GM21786 (cell line): ENCODE measurements at regions not wholly inside any gene's neighbourhood (a gene's known extent, or its start where the extent isn't known, plus 50 kb on each side); places are given as distances from the start of the nearest gene placed in this dataset.

Experiments
- ATAC-seq: cut with Tn5 transposase; IDR thresholded peaks from one replicate; pipeline ENCODE4 v1.9.1; 2021; ENCODE audit not compliant: unreplicated experiment

DNA sequence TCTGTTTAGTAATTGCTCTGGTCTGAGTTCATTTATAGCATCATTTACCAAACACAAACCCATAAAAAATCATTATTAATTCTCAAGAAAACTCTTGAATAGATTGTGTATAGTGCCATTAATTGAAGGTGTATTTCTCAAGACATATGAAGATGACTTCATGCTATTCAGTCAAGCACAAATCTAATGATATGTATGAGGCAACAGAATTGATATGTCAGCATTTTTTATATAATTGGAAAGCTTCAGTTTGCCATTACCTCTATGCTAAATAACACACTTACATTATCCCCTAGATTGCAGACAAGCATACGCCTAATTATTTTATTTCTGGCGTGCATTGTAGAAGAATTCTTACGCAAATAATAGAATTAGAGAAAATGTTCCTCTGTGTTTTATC lies 461.8 kb downstream of the PDHA2 start:
- ATAC-seq = no peak

GRCh38 chr4:96305030-96305429 lies 465.1 kb downstream of the PDHA2 start:
- ATAC-seq = no peak

DNA sequence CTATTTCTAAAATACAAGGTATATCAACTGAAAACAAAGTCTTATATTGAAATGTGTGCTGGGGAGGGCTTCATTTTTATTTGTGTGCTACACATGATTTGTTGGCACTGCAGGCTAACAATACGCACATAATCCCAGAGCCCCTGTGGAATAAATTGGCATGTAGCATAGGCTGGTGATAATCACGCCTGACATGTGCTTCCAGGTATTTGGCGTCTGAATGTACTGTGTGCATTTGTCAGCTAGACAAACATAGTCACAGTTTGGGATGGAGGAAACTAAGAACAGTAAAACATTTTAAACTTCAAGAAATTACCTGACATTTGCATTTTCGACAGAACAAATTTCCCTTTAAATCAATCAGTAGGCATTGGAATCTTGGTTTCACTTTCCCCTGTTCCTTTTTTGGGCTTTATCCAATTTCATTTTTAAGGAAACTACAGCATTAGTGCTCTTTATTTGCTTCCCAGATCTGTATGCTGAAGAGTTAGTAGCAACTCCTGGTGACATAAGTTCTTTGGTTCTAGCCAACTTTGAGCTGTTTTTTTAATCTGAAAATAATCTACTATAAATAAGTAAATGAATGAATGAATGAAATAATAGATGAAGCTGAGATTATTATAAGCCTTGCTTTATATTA lies 472.3 kb downstream of the PDHA2 start:
- ATAC-seq = no peak

DNA sequence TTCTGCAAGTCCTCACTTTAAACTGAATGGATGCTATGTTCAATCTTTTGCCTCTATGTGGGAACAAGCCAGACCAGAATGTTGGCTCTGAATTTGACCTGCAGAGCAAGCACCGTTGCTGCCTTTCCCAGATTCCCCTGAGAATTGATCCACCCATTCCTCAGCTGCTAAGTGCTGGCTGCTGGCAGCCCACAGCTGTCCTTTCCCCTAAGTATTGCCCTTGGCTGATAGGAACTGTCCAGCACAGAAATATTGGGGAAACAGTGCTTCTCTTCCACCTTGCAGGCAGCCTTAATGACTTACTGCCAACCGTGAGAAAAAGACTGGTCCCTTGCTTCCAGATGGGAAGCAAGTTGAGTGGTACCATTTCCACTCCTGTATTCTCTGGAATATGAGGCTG lies 475.9 kb downstream of the PDHA2 start:
- no peak for ATAC-seq

- ATAC-seq = no peak
Observed at GRCh38 chr4:96316776-96317175, 476.9 kb downstream of the PDHA2 start.

DNA sequence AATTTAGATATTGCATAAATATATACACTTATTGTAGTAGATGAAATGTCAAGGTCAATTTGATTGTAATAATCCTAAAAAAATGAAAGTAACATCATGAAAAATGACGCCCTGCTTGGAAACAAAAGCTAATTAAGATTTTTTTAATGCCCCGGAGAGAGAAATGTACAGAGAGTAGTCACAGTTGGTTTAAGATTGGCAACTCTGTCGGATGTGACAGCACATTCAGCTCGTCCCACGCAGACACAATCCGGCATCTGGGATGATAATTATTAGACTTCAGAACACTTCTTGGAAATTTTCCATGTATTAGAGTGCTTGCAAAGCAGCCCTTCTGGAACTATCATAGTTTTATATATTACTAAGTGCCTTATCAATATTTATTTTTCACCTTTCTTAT lies 478.0 kb downstream of the PDHA2 start:
- no peak for ATAC-seq

DNA sequence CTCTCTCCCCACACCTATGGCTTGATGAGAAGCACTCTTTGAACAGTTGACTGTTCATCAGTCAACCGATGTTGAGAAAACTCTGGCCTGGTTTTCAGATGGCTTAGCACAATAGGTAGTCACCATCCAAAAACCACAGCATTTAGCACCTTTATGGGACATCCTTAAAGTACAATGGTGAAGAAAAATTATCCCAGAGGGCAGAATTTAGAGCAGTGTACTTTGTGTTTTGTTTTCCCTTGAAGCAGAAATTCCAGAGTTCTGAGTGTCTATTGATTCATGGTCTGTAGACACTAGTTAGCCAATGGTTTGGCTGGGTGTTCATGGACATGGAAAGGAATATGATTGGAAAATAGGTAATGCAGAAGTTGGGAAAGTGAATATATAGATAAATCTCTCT lies 487.0 kb downstream of the PDHA2 start:
- no peak for ATAC-seq

DNA sequence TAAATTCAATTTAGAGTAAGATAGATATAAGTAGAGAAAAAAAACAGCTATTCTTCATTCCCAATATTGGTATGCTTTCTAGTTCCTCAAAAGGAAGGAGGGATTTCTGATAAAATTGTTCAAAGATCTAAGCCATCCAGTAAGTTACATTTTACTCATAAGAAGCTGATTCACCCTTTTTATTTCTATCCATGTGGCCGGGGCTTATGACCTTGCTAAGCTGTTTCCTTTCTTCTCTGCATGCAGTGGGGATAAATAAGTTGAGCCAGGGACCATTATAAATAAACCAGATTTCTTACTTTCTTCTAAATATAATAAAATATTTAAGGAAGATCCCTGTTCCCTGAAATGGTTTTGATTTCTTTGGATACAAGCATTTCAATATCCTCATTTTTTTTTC lies 502.3 kb downstream of the PDHA2 start:
- no peak for ATAC-seq

DNA sequence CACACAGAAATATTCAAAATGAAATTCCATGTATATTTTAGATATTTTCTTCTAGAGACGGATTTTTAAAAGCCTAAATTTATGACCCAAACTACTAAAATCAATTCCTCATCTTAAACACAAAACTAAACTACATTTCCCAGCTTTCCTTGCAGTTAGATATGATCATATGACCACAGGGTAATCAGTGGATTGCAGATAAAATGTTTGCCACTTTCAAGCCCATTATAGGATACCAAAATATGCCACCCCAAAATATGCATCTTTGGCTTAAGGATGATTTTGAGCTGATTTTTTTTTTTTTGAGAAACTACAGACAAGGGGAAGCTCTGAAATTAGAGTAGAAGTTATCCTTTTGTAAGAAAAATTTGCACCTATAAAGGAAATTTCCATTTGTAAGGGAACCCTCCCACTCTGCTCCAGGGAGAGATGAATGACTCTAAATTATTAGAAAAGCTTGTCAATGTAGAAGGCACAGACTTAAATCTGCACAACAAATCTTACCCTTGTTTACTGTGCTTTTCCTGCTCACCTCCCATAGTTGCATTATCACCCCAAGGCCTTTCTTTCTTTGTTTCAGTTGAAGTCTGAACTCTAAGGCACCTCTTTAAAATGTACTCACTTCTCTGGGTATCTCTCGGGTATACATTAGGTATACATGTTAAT lies 503.0 kb downstream of the PDHA2 start:
- no peak for ATAC-seq

- ATAC-seq = no peak
Observed at GRCh38 chr4:96343836-96344235, 503.9 kb downstream of the PDHA2 start.

DNA sequence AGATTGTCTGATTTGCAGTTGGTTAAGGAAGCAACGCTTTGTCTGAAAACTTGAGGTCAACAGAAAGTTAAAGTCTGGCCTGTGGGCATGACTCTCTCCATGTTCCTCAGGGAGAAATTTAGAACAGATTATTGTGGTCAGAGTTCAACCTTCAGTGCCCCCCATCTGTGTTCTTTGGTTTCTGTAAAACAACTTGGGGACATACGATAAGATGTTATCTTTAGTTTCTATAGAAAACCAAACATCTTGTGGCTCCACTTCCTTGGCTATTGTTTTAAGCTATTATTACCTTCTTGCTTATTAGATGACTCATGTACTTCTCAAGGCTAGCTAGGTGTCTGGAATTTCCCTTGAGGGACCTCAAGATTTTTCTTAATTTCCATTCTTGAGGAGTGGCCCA lies 507.7 kb downstream of the PDHA2 start:
- ATAC-seq = no peak

GRCh38 chr4:96352051-96352517 lies 512.2 kb downstream of the PDHA2 start:
- no peak for ATAC-seq

- ATAC-seq = no peak
Observed at GRCh38 chr4:96354036-96354712, 514.3 kb downstream of the PDHA2 start.

GRCh38 chr4:96355414-96355813 lies 515.5 kb downstream of the PDHA2 start:
- no peak for ATAC-seq

DNA sequence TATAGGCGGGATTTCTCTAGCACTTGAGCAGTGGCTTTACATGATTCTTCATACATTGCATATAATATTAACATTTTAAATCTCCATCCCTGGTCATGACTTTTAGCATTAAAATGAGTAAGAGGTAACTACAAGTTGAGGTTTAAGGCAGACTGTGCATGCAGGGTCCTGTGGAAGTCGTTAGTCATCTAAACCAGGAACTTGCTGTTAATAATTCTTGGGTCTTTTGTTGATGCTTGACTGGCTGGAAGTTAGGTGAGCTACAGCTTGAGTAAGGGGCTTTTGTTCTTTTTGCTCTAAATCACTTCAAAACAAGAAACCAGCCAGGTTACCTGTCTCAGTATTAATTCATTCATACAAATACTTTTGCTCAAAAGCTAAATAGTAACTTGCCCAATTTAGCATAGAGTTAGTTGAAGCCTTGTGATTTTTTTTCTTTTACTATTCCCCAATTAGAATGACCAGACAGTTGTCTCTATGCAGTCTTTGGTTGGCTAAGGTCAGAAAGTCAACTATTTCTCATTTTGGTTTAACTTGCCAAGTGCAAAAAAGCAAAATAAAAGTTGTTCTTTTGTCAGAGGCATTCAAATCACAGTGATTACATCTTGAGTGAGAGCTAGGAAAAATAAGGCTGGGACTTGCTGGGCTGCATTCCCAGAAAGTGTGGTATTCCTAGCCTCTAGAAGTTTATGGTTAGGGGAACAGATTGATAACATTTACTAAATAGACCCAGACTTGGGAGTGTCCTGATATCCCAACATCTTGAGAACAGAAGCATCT lies 516.9 kb downstream of the PDHA2 start:
- ATAC-seq = no peak

GRCh38 chr4:96366632-96367031 lies 526.7 kb downstream of the PDHA2 start:
- ATAC-seq = no peak

DNA sequence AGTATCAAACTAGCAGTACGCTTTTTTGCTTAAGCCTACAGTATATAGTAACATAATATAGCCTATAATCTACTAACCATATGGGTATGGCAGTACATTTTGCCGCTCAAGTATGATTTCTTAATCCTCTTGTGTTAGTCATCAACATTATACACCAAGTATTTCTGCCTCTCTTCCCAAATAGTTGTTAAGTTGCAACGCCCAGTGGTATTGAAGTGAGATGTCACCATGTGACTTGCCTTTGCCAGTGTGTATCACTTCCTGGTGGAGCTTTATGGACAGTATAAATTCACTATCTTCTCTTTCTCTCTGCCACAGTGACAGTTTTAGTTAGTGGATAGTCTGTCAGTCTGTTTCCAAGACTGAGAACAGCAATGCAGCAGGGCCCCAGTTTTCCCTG lies 535.5 kb downstream of the PDHA2 start:
- no peak for ATAC-seq

DNA sequence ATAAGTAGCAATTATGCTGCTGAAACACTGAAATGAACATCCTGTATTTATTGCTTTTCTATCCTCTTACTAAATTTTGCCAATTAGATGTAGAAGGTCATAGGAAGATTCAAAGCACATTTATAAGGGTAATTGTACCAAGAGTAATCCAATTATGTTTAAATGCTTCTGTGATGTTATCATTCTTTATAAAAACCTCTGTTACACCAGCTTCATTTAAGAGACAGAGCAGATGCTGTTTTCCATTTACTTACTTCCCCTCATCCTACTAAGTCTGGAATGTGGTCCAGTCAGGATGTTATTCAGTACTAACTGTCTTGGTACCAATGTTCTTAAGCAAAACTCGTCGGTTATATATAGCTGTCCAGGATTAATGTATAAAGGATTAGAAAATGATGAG lies 539.6 kb downstream of the PDHA2 start:
- no peak for ATAC-seq

- no peak for ATAC-seq
Observed at GRCh38 chr4:96380106-96380505, 540.2 kb downstream of the PDHA2 start.

DNA sequence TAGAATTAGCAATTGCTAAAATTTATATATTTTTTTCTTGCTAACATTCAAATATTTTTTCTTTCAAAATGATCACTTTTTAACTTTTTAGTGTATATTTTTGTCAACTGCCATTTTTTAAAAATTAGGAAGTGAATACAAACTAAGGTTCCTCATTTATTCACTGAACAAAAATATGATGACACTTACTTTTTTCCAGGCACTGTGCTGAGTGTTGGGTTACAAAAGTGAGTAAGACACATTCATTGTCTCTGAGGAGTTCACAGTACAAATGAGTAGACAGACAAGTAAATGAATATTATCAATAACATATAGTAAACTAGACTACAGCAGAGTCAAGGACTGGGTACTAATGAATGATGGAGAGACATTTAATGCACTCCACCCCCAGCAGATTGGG lies 543.5 kb downstream of the PDHA2 start:
- no peak for ATAC-seq

DNA sequence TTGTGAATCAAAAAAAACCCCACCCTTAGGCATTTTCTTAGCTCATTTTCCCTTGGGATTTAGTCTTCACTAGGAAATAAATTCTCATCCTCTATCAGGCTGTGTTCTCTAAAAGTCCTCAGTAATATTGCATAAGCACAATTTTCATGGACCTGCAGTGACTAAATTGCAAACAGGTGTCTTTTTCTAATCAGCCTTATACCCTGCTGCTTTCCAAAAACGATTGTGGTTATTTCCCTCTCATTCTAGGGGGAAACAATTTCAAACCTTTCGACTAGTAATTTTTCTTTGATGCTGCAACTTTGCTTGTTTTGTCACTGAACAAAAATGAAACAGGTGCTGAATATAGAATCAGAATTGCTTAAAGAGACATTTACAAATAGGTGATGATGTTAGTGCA lies 549.9 kb downstream of the PDHA2 start:
- no peak for ATAC-seq

DNA sequence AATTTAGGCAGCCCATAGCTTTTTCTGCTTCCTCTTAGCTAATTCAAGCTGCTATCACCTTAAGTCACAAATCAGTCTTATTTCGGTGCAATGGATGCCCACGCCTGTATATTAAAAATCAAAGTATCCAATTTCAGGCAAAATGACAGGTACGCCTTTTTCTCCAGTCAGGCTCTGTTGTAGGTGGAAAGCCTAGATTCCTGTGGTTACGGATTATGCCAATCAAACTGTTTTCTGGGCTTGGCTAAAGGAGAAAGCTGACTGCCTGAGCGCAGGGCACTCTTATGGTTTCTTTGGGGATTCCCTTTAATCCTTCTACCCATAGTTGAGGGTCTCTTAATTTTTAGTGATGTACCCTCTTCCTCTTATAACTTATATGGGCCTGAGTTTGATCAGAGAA lies 550.5 kb downstream of the PDHA2 start:
- no peak for ATAC-seq
